GM23338 (cell line): ENCODE measurements at regions not wholly inside any gene's neighbourhood (a gene's known extent, or its start where the extent isn't known, plus 50 kb on each side); places are given as distances from the start of the nearest gene placed in this dataset.

Experiments
- ATAC-seq: fragments of 200-7000 bp; cut with Tn5 transposase; 3 replicates; pipeline ENCODE4 v1.9.1; 2020
- DNase-seq: peaks from one replicate; pipeline ENCODE4 v3.0.0-alpha.2; 2015; ENCODE audit warnings: low spot score
- H2AFZ ChIP-seq: fragments of 200-600 bp; sonication (generic); 2 replicates; pipeline ENCODE4 v1.8.0; 2016; ENCODE audit warnings: antibody characterized with exemption, mild to moderate bottlenecking, moderate library complexity
- H3F3A ChIP-seq: fragments of 200-600 bp; sonication (generic); replicated peaks from 2 replicates; pipeline ENCODE4 v1.8.0; 2017; ENCODE audit warnings: antibody characterized with exemption, mixed run types, low read depth
- H3K27ac ChIP-seq: fragments of 200-600 bp; sonication (generic); 2 replicates; pipeline ENCODE4 v1.6.1; 2016; ENCODE audit warnings: low read depth
- H3K27me3 ChIP-seq: fragments of 200-600 bp; sonication (generic); 2 replicates; pipeline ENCODE4 v1.8.0; 2016; ENCODE audit warnings: mild to moderate bottlenecking, mixed run types, moderate library complexity; ENCODE audit not compliant: insufficient read depth
- H3K36me3 ChIP-seq: fragments of 200-600 bp; sonication (generic); 2 replicates; pipeline ENCODE4 v1.8.0; 2016; ENCODE audit warnings: mild to moderate bottlenecking; ENCODE audit not compliant: insufficient read depth
- H3K4me1 ChIP-seq: fragments of 200-600 bp; sonication (generic); 2 replicates; pipeline ENCODE4 v1.8.0; 2016; ENCODE audit warnings: mild to moderate bottlenecking, moderate library complexity; ENCODE audit not compliant: insufficient read depth
- H3K4me2 ChIP-seq: fragments of 200-600 bp; sonication (generic); 2 replicates; pipeline ENCODE4 v1.7.1; 2017; ENCODE audit warnings: mixed run types
- H3K4me3 ChIP-seq: fragments of 200-600 bp; sonication (generic); 2 replicates; pipeline ENCODE4 v1.6.1; 2016; ENCODE audit warnings: mixed run types
- H3K79me2 ChIP-seq: fragments of 200-600 bp; sonication (generic); replicated peaks from 2 replicates; pipeline ENCODE4 v1.8.0; 2017; ENCODE audit warnings: mild to moderate bottlenecking; ENCODE audit not compliant: insufficient read depth
- H3K9me2 ChIP-seq: fragments of 200-600 bp; sonication (generic); 2 replicates; pipeline ENCODE4 v1.8.0; 2017; ENCODE audit not compliant: insufficient read depth
- H4K20me1 ChIP-seq: fragments of 200-600 bp; sonication (generic); replicated peaks from 2 replicates; pipeline ENCODE4 v1.8.0; 2017; ENCODE audit warnings: mild to moderate bottlenecking; ENCODE audit not compliant: insufficient read depth
- H3K27ac Mint-ChIP-seq: 2 replicates; pipeline ENCODE4 v1.8.0; 2020; ENCODE audit warnings: inconsistent platforms, mild to moderate bottlenecking, moderate library complexity, mixed read lengths
- H3K27me3 Mint-ChIP-seq: 3 replicates; pipeline ENCODE4 v1.8.0; 2022; ENCODE audit warnings: low read depth, mild to moderate bottlenecking, moderate library complexity, mixed read lengths, inconsistent platforms; ENCODE audit not compliant: insufficient read depth, poor library complexity
- H3K36me3 Mint-ChIP-seq: 3 replicates; pipeline ENCODE4 v1.8.0; 2021; ENCODE audit warnings: low read depth, mild to moderate bottlenecking, inconsistent platforms, moderate library complexity, mixed read lengths
- H3K4me1 Mint-ChIP-seq: 3 replicates; pipeline ENCODE4 v1.8.0; 2020; ENCODE audit warnings: mild to moderate bottlenecking, inconsistent platforms, mixed read lengths
- H3K4me3 Mint-ChIP-seq: 3 replicates; pipeline ENCODE4 v1.8.0; 2021; ENCODE audit warnings: moderate library complexity, mild to moderate bottlenecking, inconsistent platforms, mixed read lengths
- H3K9me3 Mint-ChIP-seq: 3 replicates; pipeline ENCODE4 v1.8.0; 2020; ENCODE audit warnings: moderate library complexity, mild to moderate bottlenecking, inconsistent platforms, mixed read lengths
- CREB1 ChIP-seq: fragments of 250-450 bp; sonication (Bioruptor Pico); IDR thresholded peaks from 2 replicates; pipeline ENCODE4 v1.5.0; 2020; ENCODE audit warnings: low read depth, mild to moderate bottlenecking, moderate library complexity
- CTCF ChIP-seq, 2 experiments: fragments of 200-600 bp in 1 of 2; sonication (generic) in 1 of 2; conservative IDR thresholded peaks; 2 replicates each; pipeline versions ENCODE4 v1.5.1 to v1.6.1; 2016 to 2017; ENCODE audit warnings: antibody characterized with exemption in 2 of 2, low read depth in 2 of 2, mild to moderate bottlenecking in 2 of 2, moderate library complexity in 1 of 2
- ETS1 ChIP-seq: IDR thresholded peaks from 2 replicates; pipeline ENCODE4 v1.6.1; 2016; ENCODE audit warnings: antibody characterized with exemption
- EZH2 ChIP-seq: fragments of 200-600 bp; sonication (generic); IDR thresholded peaks from one replicate; pipeline ENCODE4 v1.8.0; 2017; ENCODE audit warnings: antibody characterized with exemption, mild to moderate bottlenecking, low read depth; ENCODE audit not compliant: unreplicated experiment
- EZH2phosphoT487 ChIP-seq: fragments of 200-600 bp; sonication (generic); IDR thresholded peaks from one replicate; pipeline ENCODE4 v1.8.1; 2018; ENCODE audit warnings: antibody characterized with exemption; ENCODE audit not compliant: unreplicated experiment
- JUNB ChIP-seq: IDR thresholded peaks from one replicate; pipeline ENCODE4 v1.6.1; 2016; ENCODE audit warnings: antibody characterized with exemption; ENCODE audit not compliant: unreplicated experiment
- REST ChIP-seq: IDR thresholded peaks from one replicate; pipeline ENCODE4 v1.6.1; 2018; ENCODE audit warnings: antibody characterized with exemption; ENCODE audit not compliant: unreplicated experiment
- STAT1 ChIP-seq: IDR thresholded peaks from one replicate; pipeline ENCODE4 v1.6.1; 2016; ENCODE audit warnings: antibody characterized with exemption; ENCODE audit not compliant: unreplicated experiment
- ZNF114 ChIP-seq: fragments of 250-450 bp; sonication (Bioruptor Pico); IDR thresholded peaks from 2 replicates; pipeline ENCODE4 v1.5.0; 2020; ENCODE audit warnings: mild to moderate bottlenecking, moderate library complexity
- ZNF331 ChIP-seq: fragments of 250-450 bp; sonication (Bioruptor Pico); IDR thresholded peaks from 2 replicates; pipeline ENCODE4 v1.5.0; 2020; ENCODE audit warnings: low read depth, mild to moderate bottlenecking, moderate library complexity
- ZNF462 ChIP-seq: fragments of 250-450 bp; sonication (Bioruptor Pico); IDR thresholded peaks from 2 replicates; pipeline ENCODE4 v1.5.0; 2020; ENCODE audit warnings: mild to moderate bottlenecking, moderate library complexity

- H3K27ac ChIP-seq: no peak overlapping the region
- H2AFZ ChIP-seq: no peak overlapping the region
- no peaks in the 10 kb centered on the region for H3K79me2 ChIP-seq
- H3K4me1 ChIP-seq: no peaks in the 10 kb centered on the region
- DNase-seq: no peak
- no peaks in the 10 kb centered on the region for H3F3A ChIP-seq
- Mint-ChIP-seq H3K27me3 (no peaks in the 10 kb centered on the region), H3K4me3 (no peak overlapping the region), H3K9me3 (no peaks in the 10 kb centered on the region; the same call in 2 of the 3 replicates), H3K4me1 (peaks cover 7% of the 10 kb centered on the region), H3K27ac (no peak overlapping the region), H3K36me3 (no peaks in the 10 kb centered on the region)
- ATAC-seq: no peak
- no peak overlapping the region for H3K4me2 ChIP-seq
- no peak for TF ChIP-seq ZNF462
- no peak for TF ChIP-seq EZH2phosphoT487
- TF ChIP-seq CREB1 (CRISPR knock-in tag): no peak
- TF ChIP-seq STAT1: no peak
- no peak for TF ChIP-seq JUNB
- TF ChIP-seq EZH2: no peak
- TF ChIP-seq REST: no peak
- no peak for TF ChIP-seq ZNF331 (CRISPR knock-in tag)
- TF ChIP-seq ETS1: no peak
- no peak for TF ChIP-seq ZNF114 (CRISPR knock-in tag)
- TF ChIP-seq CTCF (conservative IDR thresholded peaks at IDR 0.05; ENCODE audit: low read depth in 2 of 2): no peak
- H3K4me3 ChIP-seq: no peak overlapping the region
- no peaks in the 10 kb centered on the region for H3K36me3 ChIP-seq
- H3K9me2 ChIP-seq: peaks cover 15% of the 10 kb centered on the region
- no peaks in the 10 kb centered on the region for H3K27me3 ChIP-seq
- H4K20me1 ChIP-seq: no peaks in the 10 kb centered on the region
Observed at GRCh38 chr2:7744827-7745226, 827.6 kb downstream of the RNF144A start.
